HG03460 (cell line): ENCODE measurements at regions not wholly inside any gene's neighbourhood (a gene's known extent, or its start where the extent isn't known, plus 50 kb on each side); places are given as distances from the start of the nearest gene placed in this dataset.

Source experiments
- ATAC-seq: cut with Tn5 transposase; IDR thresholded peaks from one replicate; pipeline ENCODE4 v1.9.1; 2021; ENCODE audit not compliant: unreplicated experiment

DNA sequence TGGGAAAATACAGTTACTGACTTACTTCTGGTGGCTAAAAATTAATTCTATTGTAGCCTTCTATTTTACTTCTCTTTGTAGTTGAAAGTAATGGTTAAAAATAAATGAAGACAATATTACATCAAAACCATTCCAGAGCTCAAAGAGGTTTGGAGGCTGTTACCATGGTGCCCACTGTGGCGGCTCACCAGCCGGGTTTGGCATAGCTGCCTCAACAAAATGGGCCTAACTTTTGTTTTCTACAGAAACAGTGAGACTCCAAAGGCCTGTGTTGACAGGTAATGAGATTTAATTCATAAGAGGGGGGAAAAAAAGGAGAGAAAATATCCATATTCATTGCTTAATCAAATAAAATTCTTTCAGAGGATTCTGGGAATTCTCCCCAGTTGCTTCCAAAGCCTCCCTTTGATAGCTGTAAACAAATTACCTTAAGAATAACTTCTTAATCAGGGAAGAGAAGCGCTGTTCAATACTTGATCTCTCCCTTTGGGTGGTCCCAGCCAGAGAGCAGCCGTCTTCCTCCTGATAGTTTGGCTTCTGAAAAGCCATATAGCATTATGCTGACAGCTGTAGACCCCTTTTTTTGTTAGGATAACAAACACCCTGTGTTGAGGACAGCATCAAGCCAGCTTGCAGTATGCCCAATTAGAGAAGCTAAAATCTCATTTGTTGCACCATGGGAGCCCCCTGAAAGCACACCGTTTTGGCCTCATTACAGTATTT lies 266.8 kb downstream of the NEDD1 start:
- no peak for ATAC-seq

DNA sequence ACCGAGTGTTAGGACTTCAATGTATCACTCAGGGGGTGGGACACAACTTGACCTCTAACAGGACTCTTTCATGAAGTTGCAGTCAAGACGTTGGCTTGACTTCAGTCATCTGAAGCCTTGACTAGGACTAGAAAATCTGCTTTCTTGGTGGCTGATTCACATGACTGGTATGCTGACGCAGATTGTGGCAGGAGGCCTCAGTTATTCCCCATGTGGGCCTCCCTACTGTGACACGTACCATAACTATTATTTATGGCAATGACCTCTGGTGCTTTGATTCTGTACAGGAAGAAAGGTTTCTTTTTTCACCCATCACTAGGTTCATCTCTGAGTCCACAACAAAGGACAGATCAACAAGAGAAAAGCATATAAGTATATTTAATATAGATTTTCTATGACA lies 270.4 kb downstream of the NEDD1 start:
- no peak for ATAC-seq

GRCh38 chr12:97181571-97182265 lies 274.7 kb downstream of the NEDD1 start:
- ATAC-seq = no peak

- ATAC-seq = no peak
Observed at GRCh38 chr12:97182769-97183168, 275.7 kb downstream of the NEDD1 start.

DNA sequence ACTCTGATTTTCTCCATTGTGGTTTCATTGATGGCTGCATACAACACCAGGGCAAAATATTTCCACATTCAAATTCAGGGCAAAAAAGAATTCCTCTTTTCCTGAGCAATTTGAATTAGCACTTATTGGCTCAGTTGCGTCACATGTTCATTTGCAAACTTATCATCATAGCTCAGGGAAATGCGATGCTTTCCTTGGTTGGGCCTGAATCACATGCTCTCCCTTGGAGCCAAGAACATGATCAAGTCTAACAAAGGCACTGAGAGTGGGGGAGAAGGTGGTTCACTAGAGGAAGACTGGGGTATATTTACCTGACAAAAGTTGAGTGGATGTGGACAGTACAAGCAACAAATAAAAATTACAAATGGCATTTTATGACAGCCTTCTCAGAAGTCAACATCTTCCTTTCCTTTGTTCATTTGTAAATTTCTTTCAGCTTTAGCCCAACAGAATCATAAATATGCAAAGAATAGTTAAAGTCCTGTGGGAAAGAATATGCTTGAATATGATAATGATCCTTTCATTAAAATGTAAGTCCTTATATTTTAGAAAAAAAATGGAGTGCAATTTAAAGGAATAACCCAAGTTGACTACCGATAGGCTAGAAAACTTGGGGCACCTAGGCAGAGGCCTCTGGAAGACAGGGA lies 277.2 kb downstream of the NEDD1 start:
- no peak for ATAC-seq

DNA sequence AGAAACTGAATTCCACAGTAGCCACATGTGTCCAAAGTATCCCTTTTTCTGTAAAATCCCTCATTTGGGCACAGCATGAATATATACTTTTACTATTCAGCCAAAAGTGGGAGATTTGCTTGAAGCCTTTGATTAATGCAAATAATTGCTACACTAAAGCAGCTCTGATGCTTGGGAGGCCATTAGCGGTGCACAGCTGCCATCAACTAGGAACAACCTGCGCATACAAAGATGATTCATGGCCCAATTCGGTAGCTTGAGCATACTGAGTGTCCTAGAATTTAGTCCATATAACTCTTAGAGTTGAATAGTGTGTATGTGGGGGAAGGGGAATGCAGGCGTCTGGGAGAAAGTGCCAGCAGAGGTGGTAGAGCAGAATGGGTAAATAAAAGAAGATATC lies 277.0 kb upstream of the RMST start:
- no peak for ATAC-seq

DNA sequence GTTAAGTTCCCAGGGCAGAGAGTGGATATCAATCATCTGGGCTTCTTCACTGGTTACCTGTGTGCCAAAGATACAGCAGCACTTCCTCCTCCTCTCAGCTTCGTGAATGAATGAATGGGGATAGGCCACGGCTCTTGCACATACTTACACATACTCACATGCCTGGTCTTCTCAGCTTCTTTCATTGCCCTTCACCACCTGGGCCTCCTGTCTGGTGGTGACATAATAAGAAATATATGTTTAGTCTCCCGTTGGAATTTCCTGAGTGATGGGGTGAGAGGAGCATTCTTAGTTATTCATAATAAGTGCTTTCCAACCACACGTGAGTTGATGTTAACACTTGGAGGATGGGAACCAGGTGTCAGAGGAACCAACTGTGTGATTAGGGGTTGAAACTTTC lies 268.1 kb upstream of the RMST start:
- no peak for ATAC-seq

- no peak for ATAC-seq
Observed at GRCh38 chr12:97200181-97200580, 262.4 kb upstream of the RMST start.

GRCh38 chr12:97203408-97203807 lies 259.2 kb upstream of the RMST start:
- no peak for ATAC-seq

DNA sequence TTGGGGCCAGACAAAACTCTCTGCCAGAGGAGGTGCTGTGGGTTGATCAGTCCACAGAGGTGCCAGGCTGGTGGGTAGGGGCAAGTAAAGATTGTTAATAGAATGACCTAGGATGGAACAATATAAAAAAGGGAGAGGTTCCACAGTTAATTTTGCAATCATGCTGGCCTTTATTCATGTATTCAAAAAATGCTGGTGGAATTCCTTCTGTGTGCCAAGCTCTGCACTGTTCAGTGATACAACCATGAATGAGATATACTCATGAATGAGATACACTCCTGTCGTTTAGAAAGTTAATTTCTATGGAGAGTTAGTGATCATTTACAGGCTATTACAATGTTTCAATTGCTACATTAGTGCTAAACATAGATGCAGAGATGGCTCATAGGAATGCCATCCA lies 252.6 kb upstream of the RMST start:
- no peak for ATAC-seq

GRCh38 chr12:97211416-97211930 lies 251.1 kb upstream of the RMST start:
- ATAC-seq = no peak

DNA sequence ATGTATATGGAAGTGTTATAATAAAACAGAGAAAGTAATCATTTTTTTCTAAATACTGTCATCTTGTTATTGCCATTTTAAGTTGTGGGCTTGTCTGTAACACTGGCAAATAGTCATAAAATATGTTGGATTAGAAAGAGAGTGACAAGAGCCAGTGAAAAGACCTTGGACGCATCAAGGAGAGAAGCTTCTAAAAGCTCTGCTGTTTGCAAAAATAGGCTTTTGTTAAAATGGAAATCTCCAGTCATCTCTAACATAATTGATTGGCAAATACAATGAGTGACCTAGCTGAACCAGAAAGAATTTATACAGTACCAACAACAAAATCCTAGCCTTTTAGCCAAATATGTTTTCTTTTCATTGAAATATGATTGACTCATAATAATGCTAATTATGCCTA lies 245.8 kb upstream of the RMST start:
- ATAC-seq = no peak

DNA sequence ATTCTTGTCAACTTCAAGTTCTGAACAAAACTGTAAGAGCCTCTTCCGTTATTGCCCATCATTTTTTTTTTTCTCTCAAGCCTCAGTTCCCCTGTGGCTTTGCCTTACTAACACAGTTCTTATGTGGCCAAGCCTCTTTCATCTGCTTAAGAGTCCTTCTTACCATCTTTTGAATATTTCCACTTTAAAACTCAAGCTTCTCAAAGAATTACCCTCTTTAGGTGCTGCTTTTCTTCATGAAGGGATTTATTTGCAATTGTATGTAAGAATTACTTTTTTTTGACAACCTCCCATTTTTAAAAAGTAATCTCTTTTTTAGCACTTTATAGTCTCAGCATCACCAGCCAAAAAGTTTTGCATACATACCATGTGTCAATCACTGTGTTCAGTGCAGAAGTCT lies 240.2 kb upstream of the RMST start:
- no peak for ATAC-seq

DNA sequence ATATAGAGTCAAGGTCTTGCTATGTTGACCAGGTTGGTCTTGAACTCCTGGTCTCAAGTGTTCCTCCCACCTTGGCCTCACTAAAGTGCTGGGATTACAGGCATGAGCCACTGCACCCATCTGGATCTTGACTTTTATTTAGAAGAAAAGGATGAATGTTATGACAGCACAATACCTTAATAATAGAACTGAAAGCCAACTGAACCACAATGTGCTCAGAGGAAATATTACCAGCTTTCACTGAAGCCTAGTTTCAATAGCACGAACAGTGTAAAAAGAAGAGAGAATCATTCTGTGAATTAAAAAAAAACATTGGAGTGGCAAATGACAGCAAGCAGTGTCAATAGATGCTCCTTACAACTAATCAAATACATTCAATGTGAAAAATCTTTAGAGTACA lies 239.2 kb upstream of the RMST start:
- ATAC-seq = no peak

GRCh38 chr12:97229004-97229403 lies 233.6 kb upstream of the RMST start:
- ATAC-seq = no peak

DNA sequence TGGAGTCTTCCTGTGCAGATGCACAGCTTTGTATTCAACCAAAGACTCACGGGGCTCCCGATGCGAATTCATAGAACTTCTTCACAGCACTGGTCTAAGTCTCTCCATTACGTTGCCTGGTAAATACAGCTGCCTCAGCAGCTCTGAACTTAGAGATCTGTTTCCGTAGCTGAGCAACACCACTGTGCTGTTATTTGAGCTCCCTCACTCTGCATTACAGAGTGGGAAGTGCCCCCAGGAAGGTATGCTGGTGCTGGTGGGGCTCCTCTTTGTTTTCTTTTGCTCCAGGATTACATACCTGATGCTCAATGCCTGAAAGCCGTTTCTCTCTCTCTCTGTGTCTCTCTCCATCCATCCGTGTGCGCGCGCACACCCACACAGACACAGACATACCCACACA lies 227.5 kb upstream of the RMST start:
- ATAC-seq = no peak

- no peak for ATAC-seq
Observed at GRCh38 chr12:97246368-97246767, 216.2 kb upstream of the RMST start.

DNA sequence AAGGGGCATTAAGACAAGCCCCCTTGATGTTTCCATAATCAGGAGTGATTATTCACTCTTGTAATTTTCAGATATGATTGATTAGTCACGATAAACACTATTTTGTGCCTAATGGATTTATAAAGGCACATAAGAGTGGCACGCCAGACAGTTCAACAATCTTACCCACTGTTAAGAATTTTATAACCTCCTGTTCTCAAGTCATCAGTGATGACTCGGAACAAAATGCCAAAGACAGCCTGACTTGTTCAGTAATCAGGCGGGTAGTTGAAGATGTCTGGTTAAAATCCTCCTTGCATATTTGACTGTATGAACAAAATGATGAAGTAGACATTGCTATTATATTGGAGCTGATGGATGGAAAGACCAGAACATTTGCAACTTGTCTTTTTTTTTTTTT lies 212.1 kb upstream of the RMST start:
- ATAC-seq = no peak

- ATAC-seq = no peak
Observed at GRCh38 chr12:97257726-97258125, 204.9 kb upstream of the RMST start.

DNA sequence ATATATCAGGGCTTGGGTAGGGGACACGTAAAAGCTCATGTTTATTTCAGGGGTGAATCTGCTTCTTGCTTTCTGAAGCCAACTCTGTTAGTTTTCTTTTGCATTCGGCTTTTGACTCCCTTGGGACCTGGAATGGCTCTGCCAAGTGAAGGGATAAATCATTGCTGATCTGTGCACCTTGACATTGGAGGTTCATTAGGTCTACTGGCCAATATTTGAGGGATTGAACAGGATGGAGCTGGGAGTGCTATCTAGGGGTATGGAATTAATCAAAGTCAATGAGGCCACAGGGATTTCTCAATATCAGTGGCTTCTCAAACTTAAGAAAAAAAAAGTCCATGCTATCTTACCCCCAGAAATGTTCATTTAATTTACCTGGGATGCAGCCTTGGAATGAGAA lies 203.5 kb upstream of the RMST start:
- ATAC-seq = no peak

GRCh38 chr12:97260786-97261185 lies 201.8 kb upstream of the RMST start:
- ATAC-seq = no peak

DNA sequence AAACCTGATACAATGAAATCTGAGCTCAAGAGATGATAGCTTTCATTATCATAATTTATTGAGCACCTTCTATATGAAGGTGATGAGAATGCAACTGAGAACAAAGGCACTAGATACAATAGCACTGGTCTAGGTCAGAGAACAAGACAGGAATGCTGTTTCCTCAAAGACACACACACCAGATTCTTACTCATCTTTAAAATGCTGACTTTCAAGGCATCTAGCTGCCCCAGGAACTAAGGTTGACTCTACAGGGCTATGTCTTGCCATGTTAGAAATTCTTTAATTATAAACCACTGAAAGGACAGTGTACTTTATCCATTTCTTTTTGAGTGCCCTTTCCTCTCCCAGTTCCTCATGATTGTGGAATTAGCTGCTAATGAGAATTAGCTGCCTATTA lies 195.4 kb upstream of the RMST start:
- ATAC-seq = no peak
